Uterus (tissue), 3 donors: ENCODE measurements at regions not wholly inside any gene's neighbourhood (a gene's known extent, or its start where the extent isn't known, plus 50 kb on each side); places are given as distances from the start of the nearest gene placed in this dataset.
"Not testable (repeated sequence)": the region's sequence is repeated elsewhere in the genome, so short reads cannot be mapped to it uniquely, and the experiment has no call there.

ENCODE experiments used
- DNase-seq, 2 donors: peaks; one replicate each; pipeline ENCODE4 v3.0.0-alpha.2; 2019 to 2020
- H3K27ac ChIP-seq, 2 donors: fragments of 200-600 bp; sonication (generic); 1 replicate in 1 of 2; 2 replicates in 1 of 2; pipeline ENCODE4 v1.5.1; 2016 to 2018
- H3K27me3 ChIP-seq, 2 donors: fragments of 200-600 bp; sonication (generic); one replicate each; pipeline ENCODE4 v1.5.1; 2018 to 2019; ENCODE audit warnings: control low read depth in 1 of 2
- H3K36me3 ChIP-seq, 2 donors: fragments of 200-600 bp; sonication (generic); one replicate each; pipeline ENCODE4 v1.5.1; 2019; ENCODE audit warnings: control low read depth in 1 of 2
- H3K4me1 ChIP-seq, 2 donors: fragments of 200-600 bp; sonication (generic); one replicate each; pipeline ENCODE4 v1.5.1; 2018 to 2019; ENCODE audit warnings: control low read depth in 1 of 2
- H3K4me3 ChIP-seq, 2 donors: fragments of 200-600 bp; sonication (generic); 1 replicate in 1 of 2; 2 replicates in 1 of 2; pipeline ENCODE4 v1.5.1; 2018 to 2019; ENCODE audit warnings: mild to moderate bottlenecking in 1 of 2
- H3K9me3 ChIP-seq, 2 donors: fragments of 200-600 bp; sonication (generic); one replicate each; pipeline ENCODE4 v1.5.1; 2019; ENCODE audit warnings: control low read depth in 1 of 2
- CTCF ChIP-seq, 4 experiments: fragments of 200-600 bp in 2 of 4; fragments of 450-650 bp in 2 of 4; sonication (generic) in 2 of 4; IDR thresholded peaks; one replicate each; pipeline ENCODE4 v1.5.1; 2016 to 2019; ENCODE audit warnings: antibody characterized with exemption in 4 of 4, mild to moderate bottlenecking in 2 of 4, moderate library complexity in 1 of 4
- POLR2A ChIP-seq, 2 donors: fragments of 450-650 bp; IDR thresholded peaks; one replicate each; pipeline ENCODE4 v1.6.1; 2016; ENCODE audit warnings: antibody characterized with exemption in 2 of 2, mild to moderate bottlenecking in 1 of 2, moderate library complexity in 1 of 2
- intact Hi-C: fragments of 100-400 bp; cut with DNase I; formaldehyde crosslinking; loops from one replicate; pipeline ENCODE4 v1.15.1; 2023; ENCODE audit warnings: low total_unique reads
- donor health status: DM: yes; HTN: yes; CAD: no.

GRCh38 chr4:85030156-85030555 lies 63.7 kb upstream of the WDFY3 start:
- Histone ChIP-seq H3K4me3 (no peak overlapping the region), H3K27ac (no peak overlapping the region), H3K27me3 (no peaks in the 10 kb centered on the region), H3K36me3 (no peaks in the 10 kb centered on the region), H3K4me1 (no peaks in the 10 kb centered on the region), H3K9me3 (no peaks in the 10 kb centered on the region)
- intact Hi-C loops: no loop called here
- no peak for DNase-seq
- TF ChIP-seq POLR2A (IDR thresholded peaks at IDR 0.05): no peak
- TF ChIP-seq CTCF (IDR thresholded peaks at IDR 0.05): no peak

GRCh38 chr4:85033838-85034237 lies 67.3 kb upstream of the WDFY3 start:
- H3K27ac ChIP-seq, intact Hi-C loops, DNase-seq, H3K4me1 ChIP-seq, H3K27me3 ChIP-seq, H3K9me3 ChIP-seq, H3K36me3 ChIP-seq, H3K4me3 ChIP-seq: not testable (repeated sequence)

GRCh38 chr4:85039526-85039925 lies 73.0 kb upstream of the WDFY3 start:
- H3K9me3 ChIP-seq: no peaks in the 10 kb centered on the region
- TF ChIP-seq CTCF (IDR thresholded peaks at IDR 0.05) (no peak), POLR2A (IDR thresholded peaks at IDR 0.05) (no peak)
- no peak overlapping the region for H3K27ac ChIP-seq
- intact Hi-C loops: no loop called here
- H3K36me3 ChIP-seq: no peaks in the 10 kb centered on the region
- no peak overlapping the region for H3K4me3 ChIP-seq
- H3K4me1 ChIP-seq: no peaks in the 10 kb centered on the region
- no peaks in the 10 kb centered on the region for H3K27me3 ChIP-seq
- no peak for DNase-seq

- H3K4me1 ChIP-seq, H3K27ac ChIP-seq, DNase-seq, H3K4me3 ChIP-seq, H3K9me3 ChIP-seq, H3K27me3 ChIP-seq, intact Hi-C loops, H3K36me3 ChIP-seq: not testable (repeated sequence)
Observed at GRCh38 chr4:85043812-85044496, 77.5 kb upstream of the WDFY3 start.

GRCh38 chr4:85050736-85051135 lies 84.2 kb upstream of the WDFY3 start:
- H3K4me3 ChIP-seq: no peak overlapping the region
- TF ChIP-seq POLR2A (IDR thresholded peaks at IDR 0.05) (no peak), CTCF (IDR thresholded peaks at IDR 0.05) (no peak)
- intact Hi-C loops: no loop called here
- H3K36me3 ChIP-seq: no peaks in the 10 kb centered on the region
- H3K9me3 ChIP-seq: peaks cover 0 to 5% of the 10 kb centered on the region in 2 donors
- no peak overlapping the region for H3K27ac ChIP-seq
- no peak for DNase-seq
- H3K27me3 ChIP-seq: no peaks in the 10 kb centered on the region
- H3K4me1 ChIP-seq: no peaks in the 10 kb centered on the region

- TF ChIP-seq POLR2A (IDR thresholded peaks at IDR 0.05): no peak
- TF ChIP-seq CTCF (IDR thresholded peaks at IDR 0.05): no peak
- H3K4me1 ChIP-seq: no peaks in the 10 kb centered on the region
Observed at GRCh38 chr4:85051526-85051925, 85.0 kb upstream of the WDFY3 start.

GRCh38 chr4:85054925-85055324 lies 88.4 kb upstream of the WDFY3 start:
- H3K36me3 ChIP-seq, H3K4me3 ChIP-seq, DNase-seq, intact Hi-C loops, H3K27me3 ChIP-seq, H3K9me3 ChIP-seq, H3K27ac ChIP-seq, H3K4me1 ChIP-seq: not testable (repeated sequence)

More at GRCh38 chr4:85051526-85051925, 85.0 kb upstream of the WDFY3 start:
- no peaks in the 10 kb centered on the region for H3K27me3 ChIP-seq
- H3K4me3 ChIP-seq: no peak overlapping the region
- intact Hi-C loops: no loop called here
- no peak overlapping the region for H3K27ac ChIP-seq
- no peak for DNase-seq
- no peaks in the 10 kb centered on the region for H3K36me3 ChIP-seq
- H3K9me3 ChIP-seq: peaks cover 0 to 5% of the 10 kb centered on the region in 2 donors
